IPS-18a (cell line): ENCODE measurements at regions not wholly inside any gene's neighbourhood (a gene's known extent, or its start where the extent isn't known, plus 50 kb on each side); places are given as distances from the start of the nearest gene placed in this dataset.
"Not testable (repeated sequence)": the region's sequence is repeated elsewhere in the genome, so short reads cannot be mapped to it uniquely, and the experiment has no call there.

ENCODE experiments used
- H3K27ac ChIP-seq: one replicate; pipeline ENCODE4 v1.5.1; 2013; ENCODE audit warnings: low read length
- H3K27me3 ChIP-seq: one replicate; pipeline ENCODE4 v1.6.1; 2013; ENCODE audit warnings: mild to moderate bottlenecking, low read length; ENCODE audit not compliant: control insufficient read depth, insufficient read depth
- H3K36me3 ChIP-seq: one replicate; pipeline ENCODE4 v1.6.1; 2013; ENCODE audit warnings: low read depth, low read length; ENCODE audit not compliant: control insufficient read depth
- H3K4me1 ChIP-seq: one replicate; pipeline ENCODE4 v1.6.1; 2013; ENCODE audit warnings: low read depth, low read length; ENCODE audit not compliant: control insufficient read depth
- H3K4me3 ChIP-seq: one replicate; pipeline ENCODE4 v1.5.1; 2013; ENCODE audit warnings: low read length
- H3K9ac ChIP-seq: one replicate; pipeline ENCODE4 v1.6.1; 2013; ENCODE audit warnings: mild to moderate bottlenecking, low read length, moderate library complexity
- H3K9me3 ChIP-seq: one replicate; pipeline ENCODE4 v1.6.1; 2013; ENCODE audit warnings: low read depth, low read length; ENCODE audit not compliant: control insufficient read depth

GRCh38 chr12:34602213-34602940 is 580.1 kb downstream of the ALG10 start:
- H3K36me3 ChIP-seq, result no peaks in the 10 kb centered on the region
- no peak overlapping the region for H3K27ac ChIP-seq
- no peak overlapping the region for H3K4me3 ChIP-seq
- H3K9me3 ChIP-seq, result peaks cover 65% of the 10 kb centered on the region
- no peaks in the 10 kb centered on the region for H3K27me3 ChIP-seq
- no peaks in the 10 kb centered on the region for H3K4me1 ChIP-seq
- no peak overlapping the region for H3K9ac ChIP-seq

GRCh38 chr12:34603382-34604035 is 581.2 kb downstream of the ALG10 start:
- Histone ChIP-seq H3K4me1 (no peaks in the 10 kb centered on the region), H3K4me3 (no peak overlapping the region), H3K36me3 (no peaks in the 10 kb centered on the region), H3K9ac (no peak overlapping the region), H3K27me3 (no peaks in the 10 kb centered on the region), H3K9me3 (peaks cover 55% of the 10 kb centered on the region), H3K27ac (no peak overlapping the region)

- Histone ChIP-seq H3K4me3 (no peak overlapping the region), H3K9me3 (peaks cover 49% of the 10 kb centered on the region), H3K27me3 (no peaks in the 10 kb centered on the region), H3K27ac (no peak overlapping the region), H3K36me3 (no peaks in the 10 kb centered on the region), H3K4me1 (no peaks in the 10 kb centered on the region), H3K9ac (no peak overlapping the region)
Measured at GRCh38 chr12:34604227-34604626, 581.9 kb downstream of the ALG10 start.

- no peaks in the 10 kb centered on the region for H3K36me3 ChIP-seq
- H3K9ac ChIP-seq, result no peak overlapping the region
- H3K27ac ChIP-seq, result no peak overlapping the region
- H3K27me3 ChIP-seq, result no peaks in the 10 kb centered on the region
- H3K4me3 ChIP-seq, result no peak overlapping the region
- H3K4me1 ChIP-seq, result no peaks in the 10 kb centered on the region
- peaks cover 45% of the 10 kb centered on the region for H3K9me3 ChIP-seq
Measured at GRCh38 chr12:34604631-34605509, 582.6 kb downstream of the ALG10 start.

- Histone ChIP-seq H3K27ac (no peak overlapping the region), H3K36me3 (no peaks in the 10 kb centered on the region), H3K4me1 (no peaks in the 10 kb centered on the region), H3K4me3 (no peak overlapping the region), H3K27me3 (no peaks in the 10 kb centered on the region), H3K9ac (no peak overlapping the region), H3K9me3 (peaks cover 40% of the 10 kb centered on the region)
Measured at GRCh38 chr12:34605510-34605887, 583.2 kb downstream of the ALG10 start.

GRCh38 chr12:34605955-34606748 is 583.9 kb downstream of the ALG10 start:
- Histone ChIP-seq H3K9me3 (peaks cover 37% of the 10 kb centered on the region), H3K27me3 (no peaks in the 10 kb centered on the region), H3K4me3 (no peak overlapping the region), H3K9ac (no peak overlapping the region), H3K27ac (no peak overlapping the region), H3K36me3 (no peaks in the 10 kb centered on the region), H3K4me1 (no peaks in the 10 kb centered on the region)

GRCh38 chr12:34606749-34607519 is 584.6 kb downstream of the ALG10 start:
- H3K4me1 ChIP-seq, result no peaks in the 10 kb centered on the region
- no peak overlapping the region for H3K9ac ChIP-seq
- no peak overlapping the region for H3K4me3 ChIP-seq
- H3K36me3 ChIP-seq, result no peaks in the 10 kb centered on the region
- H3K27me3 ChIP-seq, result no peaks in the 10 kb centered on the region
- H3K9me3 ChIP-seq, result peaks cover 37% of the 10 kb centered on the region
- no peak overlapping the region for H3K27ac ChIP-seq

- H3K4me1 ChIP-seq, result no peaks in the 10 kb centered on the region
- H3K27me3 ChIP-seq, result no peaks in the 10 kb centered on the region
- H3K36me3 ChIP-seq, result no peaks in the 10 kb centered on the region
- H3K9ac ChIP-seq, result no peak overlapping the region
- no peak overlapping the region for H3K27ac ChIP-seq
- H3K9me3 ChIP-seq, result peaks cover 33% of the 10 kb centered on the region
- no peak overlapping the region for H3K4me3 ChIP-seq
Measured at GRCh38 chr12:34607520-34608195, 585.4 kb downstream of the ALG10 start.

- H3K27me3 ChIP-seq, H3K4me1 ChIP-seq, H3K4me3 ChIP-seq, H3K27ac ChIP-seq, H3K9ac ChIP-seq, H3K36me3 ChIP-seq: not testable (repeated sequence)
- peaks cover 45% of the 10 kb centered on the region for H3K9me3 ChIP-seq
Measured at GRCh38 chr12:34613988-34614387, 591.7 kb downstream of the ALG10 start.

- peaks cover 76% of the 10 kb centered on the region for H3K9me3 ChIP-seq
- H3K9ac ChIP-seq, result no peak overlapping the region
- no peaks in the 10 kb centered on the region for H3K27me3 ChIP-seq
- no peaks in the 10 kb centered on the region for H3K4me1 ChIP-seq
- no peaks in the 10 kb centered on the region for H3K36me3 ChIP-seq
- H3K4me3 ChIP-seq, result no peak overlapping the region
- no peak overlapping the region for H3K27ac ChIP-seq
Measured at GRCh38 chr12:34625116-34625515, 602.8 kb downstream of the ALG10 start.
